ENCODE measurements at regions not wholly inside any gene's neighbourhood (a gene's known extent, or its start where the extent isn't known, plus 50 kb on each side); places are given as distances from the start of the nearest gene placed in this dataset.

GRCh38 chr2:220263300-220263699, 635.9 kb downstream of the SLC4A3 start:
- Mint-ChIP-seq H3K9me3 (peaks cover 5% of the 10 kb centered on the region), H3K4me1 (no peaks in the 10 kb centered on the region), H3K4me3 (no peak overlapping the region), H3K36me3 (no peaks in the 10 kb centered on the region), H3K27ac (no peak overlapping the region)
- DNase-seq (ENCODE audit: low spot score in 2 of 2): no peak
- ATAC-seq: no peak

DNA sequence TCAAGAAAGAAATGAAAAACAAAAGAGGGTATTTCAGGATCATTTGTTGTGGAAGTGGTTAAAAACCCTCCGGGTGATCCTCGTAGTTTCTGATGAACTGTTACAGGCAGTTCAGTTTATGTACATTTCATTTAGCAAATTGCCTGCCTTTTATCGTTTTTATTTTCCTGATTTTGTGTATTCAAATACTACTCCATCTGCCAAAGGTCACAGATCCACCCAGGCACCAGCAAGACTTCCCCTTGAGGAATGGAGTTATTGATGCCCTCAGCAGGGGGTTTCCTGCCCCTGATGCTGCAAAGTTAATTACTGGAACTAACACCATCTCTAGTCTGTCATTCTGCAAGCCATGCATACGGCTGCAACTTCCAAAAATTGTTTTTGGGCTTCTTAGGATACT, 641.9 kb downstream of the SLC4A3 start:
- H3K27ac Mint-ChIP-seq: no peak overlapping the region

GRCh38 chr2:220270481-220271070, 643.1 kb downstream of the SLC4A3 start:
- ATAC-seq: no peak
- Mint-ChIP-seq H3K27ac (no peak overlapping the region), H3K4me3 (no peak overlapping the region), H3K36me3 (no peaks in the 10 kb centered on the region), H3K4me1 (no peaks in the 10 kb centered on the region), H3K9me3 (no peaks in the 10 kb centered on the region)
- DNase-seq (ENCODE audit: low spot score in 2 of 2): no peak

More for the DNA sequence above, 641.9 kb downstream of the SLC4A3 start:
- H3K4me1 Mint-ChIP-seq: no peaks in the 10 kb centered on the region
- H3K36me3 Mint-ChIP-seq: no peaks in the 10 kb centered on the region
- DNase-seq (ENCODE audit: low spot score in 2 of 2) (no peak), ATAC-seq (no peak)
- no peak overlapping the region for H3K4me3 Mint-ChIP-seq
- no peaks in the 10 kb centered on the region for H3K9me3 Mint-ChIP-seq

- H3K4me1 Mint-ChIP-seq: no peaks in the 10 kb centered on the region
- no peak overlapping the region for H3K27ac Mint-ChIP-seq
- DNase-seq (ENCODE audit: low spot score in 2 of 2) (no peak), ATAC-seq (no peak)
- H3K4me3 Mint-ChIP-seq: no peak overlapping the region
- H3K9me3 Mint-ChIP-seq: no peaks in the 10 kb centered on the region
- no peaks in the 10 kb centered on the region for H3K36me3 Mint-ChIP-seq
These were observed 645.2 kb downstream of the SLC4A3 start for GRCh38 chr2:220272656-220273055.

- ATAC-seq (no peak), DNase-seq (ENCODE audit: low spot score in 2 of 2) (no peak)
- Mint-ChIP-seq H3K9me3 (no peaks in the 10 kb centered on the region), H3K27ac (no peak overlapping the region), H3K4me3 (no peak overlapping the region), H3K36me3 (no peaks in the 10 kb centered on the region), H3K4me1 (no peaks in the 10 kb centered on the region)
These were observed 645.7 kb downstream of the SLC4A3 start for GRCh38 chr2:220273082-220273481.

DNA sequence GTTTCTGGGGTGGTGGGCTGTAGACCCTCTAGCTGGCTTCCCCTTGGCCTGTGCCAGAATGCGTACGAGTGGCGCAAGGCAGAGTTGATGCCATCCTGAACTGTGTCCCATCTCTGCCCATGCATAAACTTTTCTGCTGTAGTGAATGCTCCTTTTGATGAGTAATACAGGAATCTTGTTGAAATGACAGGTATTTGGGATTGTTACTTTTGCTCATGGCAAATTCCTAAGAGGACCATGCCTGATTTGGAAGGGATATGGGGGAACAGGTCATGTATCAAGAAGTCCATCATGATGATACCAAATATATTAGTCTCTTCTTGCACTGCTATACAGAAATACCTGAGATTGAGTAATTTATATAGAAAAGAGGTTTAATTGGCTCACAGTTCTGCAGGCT, 648.0 kb downstream of the SLC4A3 start:
- ATAC-seq (no peak), DNase-seq (ENCODE audit: low spot score in 2 of 2) (no peak)
- Mint-ChIP-seq H3K36me3 (no peaks in the 10 kb centered on the region), H3K27ac (no peak overlapping the region), H3K4me3 (no peak overlapping the region), H3K9me3 (no peaks in the 10 kb centered on the region), H3K4me1 (no peaks in the 10 kb centered on the region)

GRCh38 chr2:220276741-220277444, 649.5 kb downstream of the SLC4A3 start:
- Mint-ChIP-seq H3K9me3 (peaks cover 3% of the 10 kb centered on the region), H3K4me1 (no peaks in the 10 kb centered on the region)

DNA sequence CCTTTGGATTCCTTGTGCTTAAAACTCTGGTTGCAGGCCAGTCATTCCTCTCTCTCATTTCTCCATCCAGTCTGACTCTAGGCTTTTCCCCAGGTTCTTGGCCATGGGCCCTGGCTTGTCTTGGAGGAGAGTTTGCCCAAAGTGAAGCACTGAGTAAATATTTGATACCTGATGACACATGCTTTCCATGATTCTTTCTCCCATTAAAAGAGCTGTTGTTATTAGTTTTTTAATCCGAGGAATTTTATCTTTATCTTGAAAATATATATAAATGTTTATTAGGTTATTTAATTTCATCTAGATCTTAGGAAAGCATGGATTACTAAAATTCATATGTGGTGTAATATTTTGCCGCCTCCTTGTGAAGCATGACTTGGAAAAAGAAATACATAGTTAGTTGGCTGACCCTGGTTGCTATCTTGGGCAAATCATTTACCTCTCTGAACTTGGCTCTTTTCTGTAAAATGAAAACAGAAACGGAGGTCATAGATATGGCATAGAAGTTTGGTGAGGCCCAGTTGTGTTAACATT, 650.1 kb downstream of the SLC4A3 start:
- H3K4me1 Mint-ChIP-seq: no peaks in the 10 kb centered on the region
- H3K36me3 Mint-ChIP-seq: no peaks in the 10 kb centered on the region
- DNase-seq (ENCODE audit: low spot score in 2 of 2): no peak
- H3K4me3 Mint-ChIP-seq: no peak overlapping the region
- H3K27ac Mint-ChIP-seq: no peak overlapping the region
- peaks cover 3% of the 10 kb centered on the region for H3K9me3 Mint-ChIP-seq
- ATAC-seq: no peak

More at GRCh38 chr2:220276741-220277444, 649.5 kb downstream of the SLC4A3 start:
- Mint-ChIP-seq H3K36me3 (no peaks in the 10 kb centered on the region), H3K27ac (no peak overlapping the region), H3K4me3 (no peak overlapping the region)
- DNase-seq (ENCODE audit: low spot score in 2 of 2) (no peak), ATAC-seq (no peak)

DNA sequence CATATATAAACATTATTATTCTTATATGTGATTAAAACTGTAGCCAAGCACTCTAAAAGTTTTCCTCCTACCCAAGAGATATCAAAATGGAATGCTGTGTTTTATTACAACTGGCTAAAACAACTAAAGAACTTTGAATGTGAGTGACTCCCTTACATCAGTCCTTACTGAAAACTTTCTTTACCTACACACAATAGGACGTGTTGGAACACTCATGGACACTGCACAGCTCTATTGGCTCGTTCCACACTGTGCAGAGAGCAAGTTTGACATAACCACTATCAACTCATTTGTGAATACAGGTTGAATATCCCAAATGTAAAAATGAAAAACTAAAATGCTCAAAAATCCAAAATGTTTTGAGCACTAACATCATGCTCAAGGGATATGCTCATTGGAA, 650.6 kb downstream of the SLC4A3 start:
- H3K36me3 Mint-ChIP-seq: no peaks in the 10 kb centered on the region
- no peaks in the 10 kb centered on the region for H3K4me1 Mint-ChIP-seq
- H3K4me3 Mint-ChIP-seq: no peak overlapping the region
- H3K9me3 Mint-ChIP-seq: peaks cover 3% of the 10 kb centered on the region
- ATAC-seq: no peak
- no peak overlapping the region for H3K27ac Mint-ChIP-seq
- DNase-seq (ENCODE audit: low spot score in 2 of 2): no peak

DNA sequence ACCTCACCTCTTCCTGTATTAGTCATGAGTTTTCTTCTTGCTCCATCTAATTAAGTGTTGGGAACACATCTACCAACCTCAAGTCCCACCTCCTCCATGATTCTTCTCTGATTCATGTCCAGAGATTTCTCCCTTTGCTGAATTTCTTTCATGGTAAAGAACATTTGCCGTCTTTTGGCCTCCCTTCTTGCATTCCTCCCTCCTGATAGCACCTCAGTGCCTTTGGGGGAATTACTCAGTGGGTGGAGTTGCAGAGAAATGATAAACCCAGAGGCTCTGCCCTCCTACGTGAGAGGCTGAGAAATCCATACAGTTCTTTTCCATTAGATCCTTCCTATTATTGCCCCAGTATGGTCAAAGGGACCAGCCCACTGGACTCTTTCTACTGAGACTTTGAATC, 651.9 kb downstream of the SLC4A3 start:
- Mint-ChIP-seq H3K4me3 (no peak overlapping the region), H3K4me1 (no peaks in the 10 kb centered on the region), H3K27ac (no peak overlapping the region), H3K9me3 (peaks cover 3% of the 10 kb centered on the region), H3K36me3 (no peaks in the 10 kb centered on the region)
- ATAC-seq (no peak), DNase-seq (ENCODE audit: low spot score in 2 of 2) (no peak)

GRCh38 chr2:220279840-220280239, 652.4 kb downstream of the SLC4A3 start:
- H3K27ac Mint-ChIP-seq: no peak overlapping the region
- H3K4me1 Mint-ChIP-seq: no peaks in the 10 kb centered on the region
- DNase-seq (ENCODE audit: low spot score in 2 of 2) (no peak), ATAC-seq (no peak)
- no peaks in the 10 kb centered on the region for H3K36me3 Mint-ChIP-seq
- H3K4me3 Mint-ChIP-seq: no peak overlapping the region
- peaks cover 3% of the 10 kb centered on the region for H3K9me3 Mint-ChIP-seq

GRCh38 chr2:220280736-220281135, 653.3 kb downstream of the SLC4A3 start:
- Mint-ChIP-seq H3K4me1 (no peaks in the 10 kb centered on the region), H3K36me3 (no peaks in the 10 kb centered on the region), H3K27ac (no peak overlapping the region), H3K4me3 (no peak overlapping the region), H3K9me3 (peaks cover 3% of the 10 kb centered on the region)
- DNase-seq (ENCODE audit: low spot score in 2 of 2) (no peak), ATAC-seq (no peak)

DNA sequence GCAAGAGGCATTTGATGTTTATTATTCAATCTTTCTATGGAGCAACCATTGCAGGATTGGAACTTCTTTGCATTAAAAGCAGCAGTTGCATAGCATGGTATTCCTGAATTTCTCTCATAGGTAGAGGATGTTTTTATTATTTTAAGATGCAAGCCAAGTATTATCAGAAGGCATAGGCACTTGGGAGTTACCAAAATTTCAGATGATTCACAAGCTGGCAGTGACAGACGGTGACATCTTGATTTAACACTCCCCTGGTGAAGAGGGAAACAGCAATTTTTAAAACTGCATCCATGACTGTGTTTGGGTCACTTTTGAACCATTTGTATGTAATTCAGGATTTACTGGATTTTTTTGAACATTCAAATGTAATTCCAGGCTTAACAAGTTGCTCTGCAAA, 654.3 kb downstream of the SLC4A3 start:
- Mint-ChIP-seq H3K27ac (no peak overlapping the region), H3K4me1 (no peaks in the 10 kb centered on the region), H3K4me3 (no peak overlapping the region), H3K9me3 (peaks cover 3% of the 10 kb centered on the region), H3K36me3 (no peaks in the 10 kb centered on the region)
- ATAC-seq (no peak), DNase-seq (ENCODE audit: low spot score in 2 of 2) (no peak)

DNA sequence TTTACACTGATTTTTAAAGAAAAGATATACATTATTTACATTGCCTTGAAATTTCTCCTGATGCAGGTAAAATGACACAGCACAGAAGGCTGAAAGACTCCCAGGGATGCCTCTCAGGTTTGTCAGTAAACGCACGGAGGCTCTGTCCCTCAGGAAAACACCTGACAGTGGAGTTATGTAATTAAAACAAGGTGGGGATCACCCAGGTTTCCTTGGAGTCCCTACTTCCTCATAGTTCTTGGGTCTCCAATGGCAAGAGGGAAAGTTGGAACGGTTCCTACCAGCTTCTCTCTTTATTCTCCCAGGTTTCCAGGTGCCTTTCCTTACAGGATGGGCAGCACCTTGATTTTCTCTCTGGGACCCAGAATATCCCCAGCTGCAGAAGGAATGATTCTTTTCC, 654.8 kb downstream of the SLC4A3 start:
- Mint-ChIP-seq H3K4me3 (no peak overlapping the region), H3K4me1 (no peaks in the 10 kb centered on the region)
- no peak for ATAC-seq

DNA sequence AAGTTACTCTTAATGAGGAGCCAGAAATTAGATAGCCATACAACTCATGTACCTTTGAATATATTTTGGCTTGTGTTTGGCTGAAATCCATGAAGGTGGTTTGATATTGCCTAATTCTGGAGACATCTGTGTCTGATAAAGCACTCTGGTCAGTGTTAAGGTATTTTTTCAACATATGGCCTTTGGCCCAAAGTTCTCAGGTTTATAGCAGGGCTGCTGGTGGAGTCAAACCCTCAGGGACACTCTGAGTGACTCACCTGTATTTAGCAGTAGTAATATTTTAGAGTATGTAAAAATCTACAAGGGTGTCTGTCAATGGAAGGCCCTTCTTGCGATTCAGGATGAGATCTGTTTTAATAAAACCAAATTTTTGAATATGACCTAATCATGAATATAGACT, 666.5 kb downstream of the SLC4A3 start:
- no peak for ATAC-seq
- H3K27ac Mint-ChIP-seq: no peak overlapping the region
- no peaks in the 10 kb centered on the region for H3K36me3 Mint-ChIP-seq
- no peak overlapping the region for H3K4me3 Mint-ChIP-seq
- H3K4me1 Mint-ChIP-seq: no peaks in the 10 kb centered on the region
- DNase-seq (ENCODE audit: low spot score in 2 of 2): no peak
- H3K9me3 Mint-ChIP-seq: peaks cover 7% of the 10 kb centered on the region

More for the DNA sequence above, 654.8 kb downstream of the SLC4A3 start:
- peaks cover 3% of the 10 kb centered on the region for H3K9me3 Mint-ChIP-seq
- H3K27ac Mint-ChIP-seq: no peak overlapping the region
- no peaks in the 10 kb centered on the region for H3K36me3 Mint-ChIP-seq
- DNase-seq (ENCODE audit: low spot score in 2 of 2): no peak

GRCh38 chr2:220296174-220296573, 668.7 kb downstream of the SLC4A3 start:
- no peak overlapping the region for H3K27ac Mint-ChIP-seq

More at GRCh38 chr2:220296174-220296573, 668.7 kb downstream of the SLC4A3 start:
- ATAC-seq (no peak), DNase-seq (ENCODE audit: low spot score in 2 of 2) (no peak)
- Mint-ChIP-seq H3K36me3 (no peaks in the 10 kb centered on the region), H3K4me1 (no peaks in the 10 kb centered on the region), H3K4me3 (no peak overlapping the region), H3K9me3 (peaks cover 7% of the 10 kb centered on the region)

Data from stimulated activated effector memory CD8-positive, alpha-beta T cell treated with anti-CD3 and anti-CD28 coated beads, Interleukin-12 subunit alpha, Interleukin-12 subunit beta, amount 100 ng/mL, for 72 hours (primary cell).